ENCODE measurements at regions not wholly inside any gene's neighbourhood (a gene's known extent, or its start where the extent isn't known, plus 50 kb on each side); places are given as distances from the start of the nearest gene placed in this dataset.

DNA sequence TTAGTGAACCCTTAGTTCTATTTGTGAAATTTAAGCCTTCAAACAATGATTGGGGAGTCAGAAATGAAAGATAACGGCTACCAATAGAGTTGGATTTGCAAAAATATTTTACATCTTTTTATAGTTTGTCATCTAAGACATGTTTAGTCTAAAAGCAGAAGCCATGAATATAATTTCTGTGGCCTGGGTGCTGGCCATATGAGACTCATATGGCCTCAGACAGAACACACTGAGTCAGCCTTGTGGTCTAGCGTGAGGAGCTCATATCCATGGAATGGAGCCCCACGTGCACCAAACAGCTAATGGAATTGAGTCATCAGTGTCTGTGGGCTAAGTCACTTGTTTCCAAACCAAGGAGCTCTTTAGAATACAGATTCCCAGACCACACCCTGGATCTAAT, 240.7 kb upstream of the NREP start:
- intact Hi-C loops (cut with micrococcal nuclease; ENCODE audit: unreplicated experiment) (no loop called here), in situ Hi-C loops (cut with HindIII; ENCODE audit: low pct_unique_long_range_greater_than_20kb, low sequenced_read_pairs) (no loop called here)
- Histone ChIP-seq H3K27me3 (ENCODE audit: control insufficient read depth, insufficient read depth, low read length) (no peaks in the 10 kb centered on the region), H3K36me3 (ENCODE audit: control insufficient read depth, insufficient read depth, low read length) (no peaks in the 10 kb centered on the region), H3K4me1 (ENCODE audit: control insufficient read depth, insufficient read depth, low read length) (no peaks in the 10 kb centered on the region), H3K27ac (ENCODE audit: low read length) (no peak overlapping the region), H3K4me3 (ENCODE audit: low read depth in 2 of 2, low read length in 2 of 2) (no peak overlapping the region), H3K9me3 (ENCODE audit: control insufficient read depth, insufficient read depth, low read depth, low read length) (no peaks in the 10 kb centered on the region)
- ATAC-seq = no peak
- ChIA-PET CTCF (no interaction called here), POLR2A (no interaction called here)
- DNase-seq (ENCODE audit: low read depth, low spot score) = peak; percentile 8
- no TSS peak for BruUV-seq (replicated peaks)
- TF ChIP-seq, protein P1, sequence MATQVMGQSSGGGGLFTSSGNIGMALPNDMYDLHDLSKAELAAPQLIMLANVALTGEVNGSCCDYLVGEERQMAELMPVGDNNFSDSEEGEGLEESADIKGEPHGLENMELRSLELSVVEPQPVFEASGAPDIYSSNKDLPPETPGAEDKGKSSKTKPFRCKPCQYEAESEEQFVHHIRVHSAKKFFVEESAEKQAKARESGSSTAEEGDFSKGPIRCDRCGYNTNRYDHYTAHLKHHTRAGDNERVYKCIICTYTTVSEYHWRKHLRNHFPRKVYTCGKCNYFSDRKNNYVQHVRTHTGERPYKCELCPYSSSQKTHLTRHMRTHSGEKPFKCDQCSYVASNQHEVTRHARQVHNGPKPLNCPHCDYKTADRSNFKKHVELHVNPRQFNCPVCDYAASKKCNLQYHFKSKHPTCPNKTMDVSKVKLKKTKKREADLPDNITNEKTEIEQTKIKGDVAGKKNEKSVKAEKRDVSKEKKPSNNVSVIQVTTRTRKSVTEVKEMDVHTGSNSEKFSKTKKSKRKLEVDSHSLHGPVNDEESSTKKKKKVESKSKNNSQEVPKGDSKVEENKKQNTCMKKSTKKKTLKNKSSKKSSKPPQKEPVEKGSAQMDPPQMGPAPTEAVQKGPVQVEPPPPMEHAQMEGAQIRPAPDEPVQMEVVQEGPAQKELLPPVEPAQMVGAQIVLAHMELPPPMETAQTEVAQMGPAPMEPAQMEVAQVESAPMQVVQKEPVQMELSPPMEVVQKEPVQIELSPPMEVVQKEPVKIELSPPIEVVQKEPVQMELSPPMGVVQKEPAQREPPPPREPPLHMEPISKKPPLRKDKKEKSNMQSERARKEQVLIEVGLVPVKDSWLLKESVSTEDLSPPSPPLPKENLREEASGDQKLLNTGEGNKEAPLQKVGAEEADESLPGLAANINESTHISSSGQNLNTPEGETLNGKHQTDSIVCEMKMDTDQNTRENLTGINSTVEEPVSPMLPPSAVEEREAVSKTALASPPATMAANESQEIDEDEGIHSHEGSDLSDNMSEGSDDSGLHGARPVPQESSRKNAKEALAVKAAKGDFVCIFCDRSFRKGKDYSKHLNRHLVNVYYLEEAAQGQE (IDR thresholded peaks at IDR 0.05; ENCODE audit: insufficient read depth in 1 of 2, low read depth in 2 of 2, low read length in 1 of 2) = no peak
- no peak for TF ChIP-seq SIN3A (IDR thresholded peaks at IDR 0.05; ENCODE audit: borderline replicate concordance, insufficient read depth, low read depth, low read length)
- TF ChIP-seq, protein P2, sequence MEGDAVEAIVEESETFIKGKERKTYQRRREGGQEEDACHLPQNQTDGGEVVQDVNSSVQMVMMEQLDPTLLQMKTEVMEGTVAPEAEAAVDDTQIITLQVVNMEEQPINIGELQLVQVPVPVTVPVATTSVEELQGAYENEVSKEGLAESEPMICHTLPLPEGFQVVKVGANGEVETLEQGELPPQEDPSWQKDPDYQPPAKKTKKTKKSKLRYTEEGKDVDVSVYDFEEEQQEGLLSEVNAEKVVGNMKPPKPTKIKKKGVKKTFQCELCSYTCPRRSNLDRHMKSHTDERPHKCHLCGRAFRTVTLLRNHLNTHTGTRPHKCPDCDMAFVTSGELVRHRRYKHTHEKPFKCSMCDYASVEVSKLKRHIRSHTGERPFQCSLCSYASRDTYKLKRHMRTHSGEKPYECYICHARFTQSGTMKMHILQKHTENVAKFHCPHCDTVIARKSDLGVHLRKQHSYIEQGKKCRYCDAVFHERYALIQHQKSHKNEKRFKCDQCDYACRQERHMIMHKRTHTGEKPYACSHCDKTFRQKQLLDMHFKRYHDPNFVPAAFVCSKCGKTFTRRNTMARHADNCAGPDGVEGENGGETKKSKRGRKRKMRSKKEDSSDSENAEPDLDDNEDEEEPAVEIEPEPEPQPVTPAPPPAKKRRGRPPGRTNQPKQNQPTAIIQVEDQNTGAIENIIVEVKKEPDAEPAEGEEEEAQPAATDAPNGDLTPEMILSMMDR (IDR thresholded peaks at IDR 0.05) = no peak
- no peak for TF ChIP-seq TCF7L2 (IDR thresholded peaks at IDR 0.05; ENCODE audit: low read depth, low read length)
- TF ChIP-seq POLR2AphosphoS5 (IDR thresholded peaks at IDR 0.05; ENCODE audit: low read depth, low read length) = no peak

DNA sequence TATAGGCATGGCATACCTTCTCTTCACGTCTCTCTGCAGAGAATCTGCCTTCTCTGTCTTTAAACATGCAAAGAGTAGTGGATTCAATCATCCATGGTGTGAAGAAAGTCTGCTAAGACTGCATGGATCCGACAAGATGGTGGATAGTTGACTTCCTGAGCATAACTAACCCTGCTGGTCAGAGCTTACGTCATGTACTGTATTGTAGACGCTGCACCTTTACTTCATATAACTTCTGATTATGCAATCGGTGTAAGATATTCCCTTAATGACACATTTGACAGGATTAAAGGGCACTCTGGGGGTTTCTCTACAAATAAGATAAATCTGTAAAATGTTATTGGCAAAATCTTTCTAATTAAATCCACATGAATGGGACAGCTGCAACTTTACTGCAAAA, 240.3 kb upstream of the NREP start:
- no peaks in the 10 kb centered on the region for H3K9me3 ChIP-seq (ENCODE audit: control insufficient read depth, insufficient read depth, low read depth, low read length)
- DNase-seq (ENCODE audit: low read depth, low spot score) = no peak
- H3K27ac ChIP-seq (ENCODE audit: low read length) = no peak overlapping the region
- intact Hi-C loops (cut with micrococcal nuclease; ENCODE audit: unreplicated experiment) = no loop called here
- no TSS peak for BruUV-seq (replicated peaks)
- TF ChIP-seq, protein P2 (IDR thresholded peaks at IDR 0.05) = no peak
- TF ChIP-seq SIN3A (IDR thresholded peaks at IDR 0.05; ENCODE audit: borderline replicate concordance, insufficient read depth, low read depth, low read length) (no peak), TCF7L2 (IDR thresholded peaks at IDR 0.05; ENCODE audit: low read depth, low read length) (no peak), POLR2AphosphoS5 (IDR thresholded peaks at IDR 0.05; ENCODE audit: low read depth, low read length) (no peak)
- TF ChIP-seq, protein P1 (IDR thresholded peaks at IDR 0.05; ENCODE audit: insufficient read depth in 1 of 2, low read depth in 2 of 2, low read length in 1 of 2) = no peak
- no peak overlapping the region for H3K4me3 ChIP-seq (ENCODE audit: low read depth in 2 of 2, low read length in 2 of 2)
- H3K36me3 ChIP-seq (ENCODE audit: control insufficient read depth, insufficient read depth, low read length) = no peaks in the 10 kb centered on the region
- POLR2A ChIA-PET = no interaction called here
- no peak for ATAC-seq
- in situ Hi-C loops (cut with HindIII; ENCODE audit: low pct_unique_long_range_greater_than_20kb, low sequenced_read_pairs) = no loop called here
- no peaks in the 10 kb centered on the region for H3K27me3 ChIP-seq (ENCODE audit: control insufficient read depth, insufficient read depth, low read length)
- CTCF ChIA-PET = no interaction called here
- no peaks in the 10 kb centered on the region for H3K4me1 ChIP-seq (ENCODE audit: control insufficient read depth, insufficient read depth, low read length)

All from Panc1 (cell line).